ENCODE measurements at regions not wholly inside any gene's neighbourhood (a gene's known extent, or its start where the extent isn't known, plus 50 kb on each side); places are given as distances from the start of the nearest gene placed in this dataset.

DNA sequence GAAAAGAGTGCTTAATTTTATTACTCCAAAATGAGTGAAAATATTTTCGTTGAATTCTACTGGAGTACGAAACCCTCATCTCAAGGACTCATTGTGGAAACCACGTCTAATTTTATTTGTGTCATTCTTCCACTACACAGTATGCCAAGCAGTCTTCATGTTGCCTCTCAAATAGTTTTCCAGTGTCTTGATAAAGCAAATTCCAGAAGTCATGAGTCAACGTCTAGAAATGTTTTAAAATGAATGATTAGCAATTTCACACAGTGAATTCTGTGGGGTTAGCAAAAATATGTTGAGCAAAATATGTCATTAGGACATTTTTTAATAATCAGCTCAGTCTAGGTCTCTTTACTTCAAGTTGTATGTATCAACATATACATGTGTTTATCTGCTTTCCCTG, 865.5 kb downstream of the DSC3 start:
- TF ChIP-seq CTCF (IDR thresholded peaks at IDR 0.05), result no peak
- TF ChIP-seq POLR2A (IDR thresholded peaks at IDR 0.05), result no peak

Data from heart left ventricle (tissue), 13 donors.